H1 (cell line): ENCODE measurements at regions not wholly inside any gene's neighbourhood (a gene's known extent, or its start where the extent isn't known, plus 50 kb on each side); places are given as distances from the start of the nearest gene placed in this dataset.

ENCODE experiments used
- ATF2 ChIP-seq: IDR thresholded peaks from 2 replicates; pipeline ENCODE4 v1.6.1; 2012; ENCODE audit warnings: low read length, inconsistent platforms
- CEBPB ChIP-seq: IDR thresholded peaks from 2 replicates; pipeline ENCODE4 v1.6.1; 2012; ENCODE audit warnings: low read depth, low read length
- CTCF ChIP-seq, 3 experiments: IDR thresholded peaks; 1 replicate in 2 of 3; 2 replicates in 1 of 3; pipeline versions ENCODE4 v1.5.1 to v1.6.1; 2011; ENCODE audit warnings: low read length in 3 of 3, mild to moderate bottlenecking in 3 of 3, inconsistent platforms in 2 of 3, low read depth in 1 of 3, moderate library complexity in 1 of 3; ENCODE audit not compliant: insufficient read depth in 1 of 3; ENCODE audit errors: control extremely low read depth in 1 of 3
- FOSL1 ChIP-seq: IDR thresholded peaks from 2 replicates; pipeline ENCODE4 v1.6.1; 2011; ENCODE audit warnings: mild to moderate bottlenecking, low read depth, low read length, moderate library complexity; ENCODE audit not compliant: insufficient read depth
- GABPA ChIP-seq: IDR thresholded peaks from 2 replicates; pipeline ENCODE4 v1.6.1; 2011; ENCODE audit warnings: mild to moderate bottlenecking, low read length, moderate library complexity, borderline replicate concordance; ENCODE audit not compliant: insufficient read depth
- MAX ChIP-seq: IDR thresholded peaks from 2 replicates; pipeline ENCODE4 v1.6.1; 2012; ENCODE audit warnings: inconsistent platforms
- PHF8 ChIP-seq: fragments of 200-600 bp; sonication (generic); conservative IDR thresholded peaks from 2 replicates; pipeline ENCODE4 v1.7.1; 2012; ENCODE audit warnings: low read depth, mild to moderate bottlenecking, inconsistent platforms, low read length, moderate library complexity
- POLR2A ChIP-seq, 2 experiments: IDR thresholded peaks; 1 replicate in 1 of 2; 2 replicates in 1 of 2; pipeline ENCODE4 v1.6.1; 2011; ENCODE audit warnings: low read depth in 2 of 2, low read length in 2 of 2, mild to moderate bottlenecking in 2 of 2; ENCODE audit errors: control extremely low read depth in 1 of 2
- RNF2 ChIP-seq: fragments of 200-900, 300-1000 bp; sonication (generic); IDR thresholded peaks from 2 replicates; pipeline ENCODE4 v1.7.1; 2016; ENCODE audit warnings: borderline replicate concordance, low read depth, mild to moderate bottlenecking, antibody characterized with exemption, low read length; ENCODE audit not compliant: poor library complexity, severe bottlenecking; ENCODE audit errors: missing control alignments
- SP1 ChIP-seq: IDR thresholded peaks from 2 replicates; pipeline ENCODE4 v1.6.1; 2011; ENCODE audit warnings: low read depth, low read length

- TF ChIP-seq RNF2 (no peak), MAX (no peak), POLR2A (IDR thresholded peaks at IDR 0.05; ENCODE audit: control extremely low read depth in 1 of 2, low read depth in 2 of 2, low read length in 2 of 2) (no peak), SP1 (no peak), GABPA (no peak), ATF2 (no peak), FOSL1 (no peak), CTCF (IDR thresholded peaks at IDR 0.05; ENCODE audit: control extremely low read depth in 1 of 3, insufficient read depth in 1 of 3, low read depth in 1 of 3, low read length in 3 of 3) (no peak), CEBPB (no peak), PHF8 (no peak)
Observed at GRCh38 chr19:23597661-23598060, 89.4 kb downstream of the ZNF675 start.
